OCI-LY3 (cell line): ENCODE measurements at regions not wholly inside any gene's neighbourhood (a gene's known extent, or its start where the extent isn't known, plus 50 kb on each side); places are given as distances from the start of the nearest gene placed in this dataset.

Experiments used
- H2AFZ ChIP-seq: fragments of 200-600, 300-600 bp; shearing (Covaris generic); 2 replicates; pipeline ENCODE4 v1.6.0; 2014; ENCODE audit warnings: antibody characterized with exemption, low read depth, low read length
- H3K27ac ChIP-seq: fragments of 200-600, 300-600 bp; sonication (generic); 2 replicates; pipeline ENCODE4 v1.5.1; 2014; ENCODE audit warnings: mild to moderate bottlenecking, low read length, moderate library complexity, mixed read lengths
- H3K27me3 ChIP-seq: fragments of 200-600, 300-600 bp; sonication (generic); 2 replicates; pipeline ENCODE4 v1.6.1; 2014; ENCODE audit warnings: low read depth, low read length, mixed read lengths
- H3K36me3 ChIP-seq: fragments of 200-600, 300-600 bp; sonication (generic); replicated peaks from 2 replicates; pipeline ENCODE3; 2014; ENCODE audit warnings: low read depth, low read length, mixed read lengths
- H3K4me1 ChIP-seq: fragments of 300-600, 200-600 bp; sonication (generic); 2 replicates; pipeline ENCODE4 v1.6.1; 2014; ENCODE audit warnings: low read length, mixed read lengths
- H3K4me2 ChIP-seq: fragments of 200-600, 300-600 bp; sonication (generic); 2 replicates; pipeline ENCODE4 v1.6.1; 2014; ENCODE audit warnings: low read length, mixed read lengths
- H3K4me3 ChIP-seq: fragments of 300-600, 200-600 bp; sonication (generic); 2 replicates; pipeline ENCODE4 v1.5.1; 2014; ENCODE audit warnings: antibody characterized with exemption, mild to moderate bottlenecking, low read length, moderate library complexity
- H3K79me2 ChIP-seq: fragments of 300-600, 200-600 bp; shearing (Covaris generic); 2 replicates; pipeline ENCODE4 v1.6.1; 2014; ENCODE audit warnings: mild to moderate bottlenecking, low read length, mixed read lengths
- H3K9ac ChIP-seq: fragments of 300-600, 200-600 bp; shearing (Covaris generic); 2 replicates; pipeline ENCODE4 v1.6.0; 2014; ENCODE audit warnings: mild to moderate bottlenecking, low read length, moderate library complexity
- H3K9me3 ChIP-seq: fragments of 200-600, 300-600 bp; shearing (Covaris generic); 2 replicates; pipeline ENCODE4 v1.6.1; 2014; ENCODE audit warnings: low read length, mixed read lengths; ENCODE audit not compliant: insufficient read depth
- H4K20me1 ChIP-seq: fragments of 200-600, 300-600 bp; sonication (generic); 2 replicates; pipeline ENCODE4 v1.6.1; 2016; ENCODE audit warnings: low read length, mixed read lengths; ENCODE audit not compliant: insufficient read depth
- EZH2phosphoT487 ChIP-seq: fragments of 200-600 bp; shearing (Covaris generic); IDR thresholded peaks from 2 replicates; pipeline ENCODE4 v1.6.1; 2018; ENCODE audit warnings: antibody characterized with exemption, mixed run types, low read depth
- TF ChIP-seq, protein P1 (sequence below): fragments of 200-600, 300-600 bp; sonication (generic); IDR thresholded peaks from 2 replicates; pipeline ENCODE4 v1.5.1; 2014; ENCODE audit warnings: antibody characterized with exemption, low read length, low read depth

DNA sequence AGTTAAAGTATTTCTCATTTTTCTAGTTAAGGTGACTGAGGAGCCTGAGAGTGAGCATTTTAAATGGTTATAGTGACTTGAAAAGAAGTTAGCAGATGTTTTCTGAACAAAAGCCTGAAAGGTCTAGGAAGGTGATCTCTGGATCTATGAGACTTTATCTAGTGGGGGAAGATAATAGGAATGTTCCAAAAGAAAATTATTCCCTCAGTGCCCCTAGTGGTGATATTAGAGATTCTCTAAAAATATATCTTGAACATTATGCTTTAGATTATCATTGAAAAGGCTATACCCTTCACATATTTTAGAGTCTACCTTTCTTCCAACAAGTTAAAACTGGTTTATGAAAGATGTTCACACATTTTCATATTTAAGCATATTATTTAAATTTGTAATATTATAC, 69.0 kb upstream of the SPANXN1 start:
- no peaks in the 10 kb centered on the region for H3K36me3 ChIP-seq
- no peaks in the 10 kb centered on the region for H3K79me2 ChIP-seq
- H3K9me3 ChIP-seq, result no peaks in the 10 kb centered on the region
- no peaks in the 10 kb centered on the region for H3K4me1 ChIP-seq
- no peak overlapping the region for H3K4me2 ChIP-seq
- no peak overlapping the region for H2AFZ ChIP-seq
- H3K27ac ChIP-seq, result no peak overlapping the region
- H3K4me3 ChIP-seq, result no peak overlapping the region
- H4K20me1 ChIP-seq, result no peaks in the 10 kb centered on the region
- no peak overlapping the region for H3K9ac ChIP-seq
- TF ChIP-seq EZH2phosphoT487, result no peak
- TF ChIP-seq, protein P1, sequence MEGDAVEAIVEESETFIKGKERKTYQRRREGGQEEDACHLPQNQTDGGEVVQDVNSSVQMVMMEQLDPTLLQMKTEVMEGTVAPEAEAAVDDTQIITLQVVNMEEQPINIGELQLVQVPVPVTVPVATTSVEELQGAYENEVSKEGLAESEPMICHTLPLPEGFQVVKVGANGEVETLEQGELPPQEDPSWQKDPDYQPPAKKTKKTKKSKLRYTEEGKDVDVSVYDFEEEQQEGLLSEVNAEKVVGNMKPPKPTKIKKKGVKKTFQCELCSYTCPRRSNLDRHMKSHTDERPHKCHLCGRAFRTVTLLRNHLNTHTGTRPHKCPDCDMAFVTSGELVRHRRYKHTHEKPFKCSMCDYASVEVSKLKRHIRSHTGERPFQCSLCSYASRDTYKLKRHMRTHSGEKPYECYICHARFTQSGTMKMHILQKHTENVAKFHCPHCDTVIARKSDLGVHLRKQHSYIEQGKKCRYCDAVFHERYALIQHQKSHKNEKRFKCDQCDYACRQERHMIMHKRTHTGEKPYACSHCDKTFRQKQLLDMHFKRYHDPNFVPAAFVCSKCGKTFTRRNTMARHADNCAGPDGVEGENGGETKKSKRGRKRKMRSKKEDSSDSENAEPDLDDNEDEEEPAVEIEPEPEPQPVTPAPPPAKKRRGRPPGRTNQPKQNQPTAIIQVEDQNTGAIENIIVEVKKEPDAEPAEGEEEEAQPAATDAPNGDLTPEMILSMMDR, result peak; percentile 35
- no peaks in the 10 kb centered on the region for H3K27me3 ChIP-seq

DNA sequence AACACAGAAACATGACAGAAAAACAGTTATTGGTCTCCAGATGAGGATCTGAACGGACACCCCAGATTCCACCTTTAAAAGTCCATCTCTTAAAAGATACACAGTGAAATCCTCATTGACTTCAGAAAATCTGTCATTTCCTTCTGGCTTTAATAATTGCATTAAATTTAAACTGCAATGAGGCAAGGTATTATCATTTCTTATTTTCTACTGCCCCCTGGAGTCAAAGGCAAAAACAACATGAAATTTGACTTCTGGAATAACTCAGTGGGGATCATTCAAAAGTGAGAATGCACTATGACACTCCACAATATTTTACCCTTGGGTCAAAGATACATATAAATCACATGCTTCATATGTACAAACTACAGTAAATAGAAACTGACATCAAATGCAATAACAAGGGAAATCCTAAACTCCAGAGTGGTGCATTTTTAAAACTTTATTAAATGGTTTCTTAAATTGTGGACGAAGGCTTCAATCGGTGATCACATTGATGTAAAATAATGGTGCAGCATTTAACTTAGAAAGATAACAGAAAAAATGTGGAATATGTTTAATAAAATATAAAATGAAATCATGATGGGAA, 56.4 kb upstream of the SPANXN1 start:
- Histone ChIP-seq H3K36me3 (no peaks in the 10 kb centered on the region), H3K9ac (no peak overlapping the region), H4K20me1 (no peaks in the 10 kb centered on the region), H2AFZ (no peak overlapping the region), H3K27me3 (no peaks in the 10 kb centered on the region), H3K4me3 (no peak overlapping the region), H3K4me2 (no peak overlapping the region), H3K79me2 (no peaks in the 10 kb centered on the region), H3K27ac (no peak overlapping the region), H3K4me1 (no peaks in the 10 kb centered on the region), H3K9me3 (no peaks in the 10 kb centered on the region)
- TF ChIP-seq, protein P1, result peak; percentile 63
- no peak for TF ChIP-seq EZH2phosphoT487
